ENCODE measurements at regions not wholly inside any gene's neighbourhood (a gene's known extent, or its start where the extent isn't known, plus 50 kb on each side); places are given as distances from the start of the nearest gene placed in this dataset.

- H3K4me3 ChIP-seq (ENCODE audit: low read depth, low read length): no peak overlapping the region
- ChIA-PET CTCF (no interaction called here), POLR2A (no interaction called here)
- TF ChIP-seq ATF2 (tag by site-specific recombination; IDR thresholded peaks at IDR 0.05; ENCODE audit: low read depth) (no peak), ZNF121 (tag by site-specific recombination; IDR thresholded peaks at IDR 0.05) (no peak), RBAK (tag by site-specific recombination; IDR thresholded peaks at IDR 0.05) (no peak), ZNF140 (tag by site-specific recombination; IDR thresholded peaks at IDR 0.05) (no peak), INSM2 (tag by site-specific recombination; IDR thresholded peaks at IDR 0.05) (no peak), OVOL3 (tag by site-specific recombination; IDR thresholded peaks at IDR 0.05) (no peak), ZNF529 (tag by site-specific recombination; IDR thresholded peaks at IDR 0.05; ENCODE audit: insufficient replicate concordance) (no peak), ZNF571 (tag by site-specific recombination; IDR thresholded peaks at IDR 0.05) (no peak), HOXA7 (CRISPR knock-in tag; IDR thresholded peaks at IDR 0.05; ENCODE audit: borderline replicate concordance) (no peak), ZNF416 (tag by site-specific recombination; IDR thresholded peaks at IDR 0.05) (no peak), ZNF747 (tag by site-specific recombination; IDR thresholded peaks at IDR 0.05) (no peak), ZNF26 (tag by site-specific recombination; IDR thresholded peaks at IDR 0.05) (no peak)
- H3K4me1 ChIP-seq (ENCODE audit: control insufficient read depth, insufficient read depth, low read length): no peaks in the 10 kb centered on the region
- H3K27ac ChIP-seq (ENCODE audit: extremely low read depth, low read depth, low read length): no peak overlapping the region
- no peaks in the 10 kb centered on the region for H3K36me3 ChIP-seq (ENCODE audit: control insufficient read depth in 2 of 2, insufficient read depth in 1 of 2, low read length in 2 of 2)
- H3K9me3 ChIP-seq (ENCODE audit: control insufficient read depth, insufficient read depth, low read depth, low read length): no peaks in the 10 kb centered on the region
These were observed 327.3 kb upstream of the ANO5 start for GRCh38 chr11:21865541-21865940.

GRCh38 chr11:21866781-21867180, 326.1 kb upstream of the ANO5 start:
- no peak overlapping the region for H3K4me3 ChIP-seq (ENCODE audit: low read depth, low read length)
- TF ChIP-seq ZNF37A (tag by site-specific recombination; IDR thresholded peaks at IDR 0.05) (no peak), ZNF18 (tag by site-specific recombination; IDR thresholded peaks at IDR 0.05) (no peak), ZXDB (tag by site-specific recombination; IDR thresholded peaks at IDR 0.05) (no peak), ZNF48 (tag by site-specific recombination; IDR thresholded peaks at IDR 0.05) (no peak), ZFP41 (tag by site-specific recombination; IDR thresholded peaks at IDR 0.05; ENCODE audit: borderline replicate concordance) (no peak), INSM2 (tag by site-specific recombination; IDR thresholded peaks at IDR 0.05) (no peak)
- CTCF ChIA-PET: no interaction called here
- H3K4me1 ChIP-seq (ENCODE audit: control insufficient read depth, insufficient read depth, low read length): no peaks in the 10 kb centered on the region
- H3K36me3 ChIP-seq (ENCODE audit: control insufficient read depth in 2 of 2, insufficient read depth in 1 of 2, low read length in 2 of 2): no peaks in the 10 kb centered on the region
- H3K9me3 ChIP-seq (ENCODE audit: control insufficient read depth, insufficient read depth, low read depth, low read length): no peaks in the 10 kb centered on the region
- no peak overlapping the region for H3K27ac ChIP-seq (ENCODE audit: extremely low read depth, low read depth, low read length)
- POLR2A ChIA-PET: no interaction called here

Measured in HEK293 (cell line).